ENCODE measurements at regions not wholly inside any gene's neighbourhood (a gene's known extent, or its start where the extent isn't known, plus 50 kb on each side); places are given as distances from the start of the nearest gene placed in this dataset.

- H3K27ac ChIP-seq = no peak overlapping the region
- no peaks in the 10 kb centered on the region for H3K36me3 ChIP-seq
- no peak overlapping the region for H3K4me3 ChIP-seq
- peaks cover 0 to 4% (median 0%) of the 10 kb centered on the region in 4 donors for H3K4me1 ChIP-seq
- no peaks in the 10 kb centered on the region for H3K27me3 ChIP-seq
- no peaks in the 10 kb centered on the region for H3K9me3 ChIP-seq
- DNase-seq = no peak
- intact Hi-C loops (cut with DNase I; ENCODE audit: low total_unique reads) = no loop called here
- no peak for TF ChIP-seq CTCF (IDR thresholded peaks at IDR 0.05)
Observed at GRCh38 chrX:44698357-44698756, 145.5 kb upstream of the DUSP21 start.

- no peak for DNase-seq
- Histone ChIP-seq H3K9me3 (no peaks in the 10 kb centered on the region), H3K4me3 (no peak overlapping the region), H3K4me1 (peaks cover 0 to 4% (median 0%) of the 10 kb centered on the region in 4 donors), H3K36me3 (no peaks in the 10 kb centered on the region), H3K27ac (no peak overlapping the region), H3K27me3 (no peaks in the 10 kb centered on the region)
- TF ChIP-seq CTCF (IDR thresholded peaks at IDR 0.05) = no peak
- intact Hi-C loops (cut with DNase I; ENCODE audit: low total_unique reads) = no loop called here
Observed at GRCh38 chrX:44693255-44693654, 150.6 kb upstream of the DUSP21 start.

GRCh38 chrX:44690129-44690528 lies 147.5 kb upstream of the FUNDC1 start:
- Histone ChIP-seq H3K27ac (no peak overlapping the region), H3K9me3 (no peaks in the 10 kb centered on the region), H3K36me3 (no peaks in the 10 kb centered on the region), H3K4me3 (no peak overlapping the region), H3K4me1 (no peaks in the 10 kb centered on the region), H3K27me3 (no peaks in the 10 kb centered on the region)
- intact Hi-C loops (cut with DNase I; ENCODE audit: low total_unique reads) = no loop called here
- DNase-seq = no peak
- TF ChIP-seq CTCF (IDR thresholded peaks at IDR 0.05) = no peak

- H3K9me3 ChIP-seq = no peaks in the 10 kb centered on the region
- intact Hi-C loops (cut with DNase I; ENCODE audit: low total_unique reads) = no loop called here
- no peak for TF ChIP-seq CTCF (IDR thresholded peaks at IDR 0.05)
- no peak overlapping the region for H3K4me3 ChIP-seq
- no peaks in the 10 kb centered on the region for H3K36me3 ChIP-seq
- H3K27me3 ChIP-seq = no peaks in the 10 kb centered on the region
- no peak overlapping the region for H3K27ac ChIP-seq
- no peak for DNase-seq
- no peaks in the 10 kb centered on the region for H3K4me1 ChIP-seq
Observed at GRCh38 chrX:44675362-44676024, 132.8 kb upstream of the FUNDC1 start.

- Histone ChIP-seq H3K36me3 (no peaks in the 10 kb centered on the region), H3K27ac (no peak overlapping the region), H3K9me3 (no peaks in the 10 kb centered on the region), H3K4me3 (no peak overlapping the region), H3K27me3 (no peaks in the 10 kb centered on the region), H3K4me1 (no peaks in the 10 kb centered on the region)
- intact Hi-C loops (cut with DNase I; ENCODE audit: low total_unique reads) = no loop called here
- no peak for DNase-seq
- TF ChIP-seq CTCF (IDR thresholded peaks at IDR 0.05) = no peak
Observed at GRCh38 chrX:44674906-44675305, 132.2 kb upstream of the FUNDC1 start.

GRCh38 chrX:44669626-44670025 lies 127.0 kb upstream of the FUNDC1 start:
- no peak for DNase-seq
- no peaks in the 10 kb centered on the region for H3K9me3 ChIP-seq
- no peaks in the 10 kb centered on the region for H3K36me3 ChIP-seq
- intact Hi-C loops (cut with DNase I; ENCODE audit: low total_unique reads) = no loop called here
- no peak overlapping the region for H3K4me3 ChIP-seq
- no peaks in the 10 kb centered on the region for H3K4me1 ChIP-seq
- no peak for TF ChIP-seq CTCF (IDR thresholded peaks at IDR 0.05)
- H3K27me3 ChIP-seq = no peaks in the 10 kb centered on the region
- H3K27ac ChIP-seq = no peak overlapping the region

Measured in tibial artery (tissue), 4 donors.